Activated CD8-positive, alpha-beta memory T cell treated with anti-CD3 and anti-CD28 coated beads for 36 hours (primary cell): ENCODE measurements at regions not wholly inside any gene's neighbourhood (a gene's known extent, or its start where the extent isn't known, plus 50 kb on each side); places are given as distances from the start of the nearest gene placed in this dataset.

Source experiments
- CTCF ChIA-PET: fragments of 350-600 bp; sonication (Branson Sonifier 250); formaldehyde crosslinking; loops from one replicate; lab custom pipeline; 2021; ENCODE audit warnings: antibody characterized with exemption; lab: Charles Lee
- POLR2A ChIA-PET: fragments of 350-600 bp; sonication (Branson Sonifier 250); formaldehyde crosslinking; loops from one replicate; lab custom pipeline; 2021; ENCODE audit warnings: antibody characterized with exemption; lab: Charles Lee

GRCh38 chr3:43160664-43161063, 54.8 kb upstream of the POMGNT2 start:
- POLR2A ChIA-PET = interaction anchor here (0.6 kb wide), 1 partner anchor 58 kb away, joined by 3 read pairs; no protein-coding TSS in a partner anchor
- CTCF ChIA-PET = interaction anchor here (2.0 kb wide), 1 partner anchor 342 kb away, joined by 8 read pairs; no protein-coding TSS in a partner anchor

GRCh38 chr3:43159876-43160255, 54.0 kb upstream of the POMGNT2 start:
- CTCF ChIA-PET = no interaction called here
- POLR2A ChIA-PET = no interaction called here

- ChIA-PET POLR2A (no interaction called here), CTCF (no interaction called here)
Measured at GRCh38 chr3:43159131-43159875, 53.4 kb upstream of the POMGNT2 start.

GRCh38 chr3:43156812-43157455, 51.1 kb upstream of the POMGNT2 start:
- ChIA-PET CTCF (interaction anchor here (1.2 kb wide), 1 partner anchor 279 kb away, joined by 3 read pairs; no protein-coding TSS in a partner anchor), POLR2A (no interaction called here)

- ChIA-PET CTCF (interaction anchor here (1.2 kb wide), 1 partner anchor 280 kb away, joined by 3 read pairs; no protein-coding TSS in a partner anchor), POLR2A (no interaction called here)
Measured at GRCh38 chr3:43155464-43156121, 49.7 kb upstream of the POMGNT2 start.
